ENCODE measurements at regions not wholly inside any gene's neighbourhood (a gene's known extent, or its start where the extent isn't known, plus 50 kb on each side); places are given as distances from the start of the nearest gene placed in this dataset.

DNA sequence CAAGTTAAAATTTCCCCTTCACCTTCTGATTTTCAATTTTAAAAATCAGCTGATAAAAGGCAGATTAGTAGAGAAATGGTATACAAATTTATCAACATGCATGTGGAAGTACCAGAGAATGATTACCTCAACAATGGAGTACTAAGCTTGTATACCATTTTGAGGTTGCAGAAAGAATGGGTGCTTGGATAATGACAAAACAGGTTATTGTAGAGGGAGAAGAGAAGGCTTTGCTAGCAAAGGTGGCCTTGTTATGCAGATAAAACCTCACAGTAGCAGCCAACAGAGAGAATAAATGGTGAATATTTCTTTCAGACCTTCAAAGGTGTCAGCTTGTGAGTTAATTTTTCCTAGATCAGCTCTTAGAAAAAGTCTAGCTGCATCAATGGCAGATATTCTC is 1174.9 kb upstream of the ADGRL4 start:
- intact Hi-C loops (cut with micrococcal nuclease): no loop called here
- Histone ChIP-seq H3K27ac (ENCODE audit: low read depth in 1 of 2, low read length in 2 of 2) (no peak overlapping the region), H3K4me2 (replicated peaks; ENCODE audit: extremely low read depth, low read length, poor library complexity, severe bottlenecking) (no peak overlapping the region), H3K79me2 (ENCODE audit: insufficient read depth, low read length) (no peaks in the 10 kb centered on the region), H3K36me3 (replicated peaks in 1 of 2; ENCODE audit: control insufficient read depth in 1 of 2, insufficient read depth in 2 of 2, low read length in 2 of 2) (no peaks in the 10 kb centered on the region), H3K4me3 (replicated peaks in 1 of 3; ENCODE audit: low read depth in 2 of 3, low read length in 3 of 3) (no peak overlapping the region), H4K20me1 (ENCODE audit: insufficient read depth, low read length) (no peaks in the 10 kb centered on the region), H2AFZ (ENCODE audit: insufficient read depth, low read depth, low read length, poor library complexity, severe bottlenecking) (no peak overlapping the region), H3K9ac (ENCODE audit: insufficient read depth, low read length, poor library complexity, severe bottlenecking) (no peak overlapping the region), H3K4me1 (ENCODE audit: control insufficient read depth in 1 of 2, insufficient read depth in 2 of 2, low read length in 2 of 2) (no peaks in the 10 kb centered on the region), H3K9me3 (replicated peaks in 1 of 2; ENCODE audit: control insufficient read depth in 1 of 2, insufficient read depth in 1 of 2, low read length in 2 of 2) (no peaks in the 10 kb centered on the region), H3K27me3 (ENCODE audit: control insufficient read depth in 2 of 2, insufficient read depth in 2 of 2, low read length in 2 of 2) (no peaks in the 10 kb centered on the region)
- Mint-ChIP-seq H3K4me3 (no peak overlapping the region), H3K36me3 (no peaks in the 10 kb centered on the region), H3K4me1 (no peaks in the 10 kb centered on the region), H3K9me3 (peaks cover 0 to 9% (median 0%) of the 10 kb centered on the region in 7 donors), H3K27ac (no peak overlapping the region), H3K27me3 (ENCODE audit: low read depth in 3 of 3) (peaks cover 0 to 1% (median 0%) of the 10 kb centered on the region in 3 donors)
- no peak for TF ChIP-seq CTCF (IDR thresholded peaks at IDR 0.05)
- DNase-seq: no peak

GRCh38 chr1:80171631-80172030 is 1165.1 kb upstream of the ADGRL4 start:
- H2AFZ ChIP-seq (ENCODE audit: insufficient read depth, low read depth, low read length, poor library complexity, severe bottlenecking): no peak overlapping the region
- Mint-ChIP-seq H3K27ac (no peak overlapping the region), H3K4me3 (no peak overlapping the region), H3K27me3 (ENCODE audit: low read depth in 3 of 3) (peaks cover 0 to under 1% (median 0%) of the 10 kb centered on the region in 3 donors), H3K9me3 (peaks cover 0 to 8% (median 5%) of the 10 kb centered on the region in 7 donors), H3K4me1 (no peaks in the 10 kb centered on the region), H3K36me3 (no peaks in the 10 kb centered on the region)
- H3K9ac ChIP-seq (ENCODE audit: insufficient read depth, low read length, poor library complexity, severe bottlenecking): no peak overlapping the region
- peaks cover 4 to 5% of the 10 kb centered on the region in 2 donors for H3K9me3 ChIP-seq (replicated peaks in 1 of 2; ENCODE audit: control insufficient read depth in 1 of 2, insufficient read depth in 1 of 2, low read length in 2 of 2)
- no peak for TF ChIP-seq CTCF (IDR thresholded peaks at IDR 0.05)
- WGBS (ENCODE audit: insufficient coverage): 75% methylated on average over 3 of the region's 4 CpGs
- no peaks in the 10 kb centered on the region for H3K27me3 ChIP-seq (ENCODE audit: control insufficient read depth in 2 of 2, insufficient read depth in 2 of 2, low read length in 2 of 2)
- H4K20me1 ChIP-seq (ENCODE audit: insufficient read depth, low read length): no peaks in the 10 kb centered on the region
- H3K79me2 ChIP-seq (ENCODE audit: insufficient read depth, low read length): no peaks in the 10 kb centered on the region
- H3K4me3 ChIP-seq (replicated peaks in 1 of 3; ENCODE audit: low read depth in 2 of 3, low read length in 3 of 3): no peak overlapping the region
- H3K27ac ChIP-seq (ENCODE audit: low read depth in 1 of 2, low read length in 2 of 2): no peak overlapping the region
- intact Hi-C loops (cut with micrococcal nuclease): no loop called here
- DNase-seq: no peak
- H3K4me2 ChIP-seq (replicated peaks; ENCODE audit: extremely low read depth, low read length, poor library complexity, severe bottlenecking): no peak overlapping the region
- H3K4me1 ChIP-seq (ENCODE audit: control insufficient read depth in 1 of 2, insufficient read depth in 2 of 2, low read length in 2 of 2): no peaks in the 10 kb centered on the region
- no peaks in the 10 kb centered on the region for H3K36me3 ChIP-seq (replicated peaks in 1 of 2; ENCODE audit: control insufficient read depth in 1 of 2, insufficient read depth in 2 of 2, low read length in 2 of 2)
